Liver (tissue), 3 donors: ENCODE measurements at regions not wholly inside any gene's neighbourhood (a gene's known extent, or its start where the extent isn't known, plus 50 kb on each side); places are given as distances from the start of the nearest gene placed in this dataset.

Experiments used
- CTCF ChIP-seq: fragments of 150-350 bp; IDR thresholded peaks from 2 replicates; pipeline ENCODE4 v1.5.1; 2017; ENCODE audit warnings: improper control_type of control experiment, low read depth, low read length; ENCODE audit not compliant: missing input control
- EGR1 ChIP-seq, 2 donors: IDR thresholded peaks; 2 replicates each; pipeline ENCODE4 v1.6.1; 2016 to 2018; ENCODE audit warnings: antibody characterized with exemption in 2 of 2, low read depth in 2 of 2
- FOXA1 ChIP-seq: IDR thresholded peaks from 2 replicates; pipeline ENCODE4 v1.6.1; 2016; ENCODE audit warnings: antibody characterized with exemption
- HNF4A ChIP-seq, 2 donors: conservative IDR thresholded peaks; 2 replicates each; pipeline ENCODE4 v1.6.1; 2016; ENCODE audit warnings: antibody characterized with exemption in 2 of 2, mild to moderate bottlenecking in 2 of 2
- JUND ChIP-seq, 2 donors: IDR thresholded peaks; 2 replicates each; pipeline ENCODE4 v1.6.1; 2016; ENCODE audit warnings: antibody characterized with exemption in 2 of 2
- MAX ChIP-seq: IDR thresholded peaks from 2 replicates; pipeline ENCODE4 v1.6.1; 2016; ENCODE audit warnings: antibody characterized with exemption
- NR2F2 ChIP-seq: IDR thresholded peaks from 2 replicates; pipeline ENCODE4 v1.6.1; 2016; ENCODE audit warnings: antibody characterized with exemption
- RAD21 ChIP-seq, 2 donors: IDR thresholded peaks; 2 replicates each; pipeline ENCODE4 v1.6.1; 2016; ENCODE audit warnings: antibody characterized with exemption in 2 of 2, mild to moderate bottlenecking in 2 of 2
- REST ChIP-seq: IDR thresholded peaks from 2 replicates; pipeline ENCODE4 v1.6.1; 2016; ENCODE audit warnings: antibody characterized with exemption, mild to moderate bottlenecking
- SP1 ChIP-seq: IDR thresholded peaks from 2 replicates; pipeline ENCODE4 v1.6.1; 2018; ENCODE audit warnings: antibody characterized with exemption, mild to moderate bottlenecking
- YY1 ChIP-seq: IDR thresholded peaks from 2 replicates; pipeline ENCODE4 v1.6.1; 2016; ENCODE audit warnings: antibody characterized with exemption, mild to moderate bottlenecking
- donor health status: healthy.
- donor health status: healthy.

GRCh38 chr22:49169074-49169744 is 658.5 kb downstream of the BRD1 start:
- TF ChIP-seq SP1 (no peak), CTCF (no peak), HNF4A (conservative IDR thresholded peaks at IDR 0.05) (no peak), RAD21 (IDR thresholded peaks at IDR 0.05) (no peak), NR2F2 (no peak), REST (no peak), YY1 (no peak), FOXA1 (no peak), JUND (IDR thresholded peaks at IDR 0.05) (no peak), EGR1 (IDR thresholded peaks at IDR 0.05; ENCODE audit: low read depth in 2 of 2) (no peak), MAX (no peak)
